CD14-positive monocyte (primary cell): ENCODE measurements at regions not wholly inside any gene's neighbourhood (a gene's known extent, or its start where the extent isn't known, plus 50 kb on each side); places are given as distances from the start of the nearest gene placed in this dataset.

Experiments used
- DNase-seq, 3 donors: peaks; one replicate each; pipeline ENCODE4 v3.0.0-alpha.2; 2011 to 2022
- H2AFZ ChIP-seq: 2 replicates; pipeline ENCODE4 v1.6.0; 2012; ENCODE audit warnings: mild to moderate bottlenecking, low read depth, low read length, inconsistent platforms; ENCODE audit not compliant: insufficient read depth, poor library complexity, severe bottlenecking
- H3K27ac ChIP-seq, 2 donors: 1 replicate in 1 of 2; 2 replicates in 1 of 2; pipeline ENCODE4 v1.5.1; 2012 to 2013; ENCODE audit warnings: low read length in 2 of 2, control low read depth in 1 of 2, inconsistent platforms in 1 of 2, low read depth in 1 of 2, mild to moderate bottlenecking in 1 of 2
- H3K27me3 ChIP-seq, 2 donors: one replicate each; pipeline versions ENCODE4 v1.6.0 to v1.6.1; 2011 to 2013; ENCODE audit warnings: low read length in 2 of 2; ENCODE audit not compliant: control insufficient read depth in 2 of 2, insufficient read depth in 2 of 2
- H3K36me3 ChIP-seq, 2 donors: replicated peaks in 1 of 2; 1 replicate in 1 of 2; 2 replicates in 1 of 2; pipeline versions ENCODE4 v1.5.1 to v1.6.1; 2012 to 2013; ENCODE audit warnings: low read length in 2 of 2, control low read depth in 1 of 2, inconsistent platforms in 1 of 2, mild to moderate bottlenecking in 1 of 2; ENCODE audit not compliant: insufficient read depth in 2 of 2, control insufficient read depth in 1 of 2
- H3K4me1 ChIP-seq, 2 donors: 1 replicate in 1 of 2; 2 replicates in 1 of 2; pipeline versions ENCODE4 v1.5.1 to v1.6.1; 2012 to 2013; ENCODE audit warnings: low read length in 2 of 2, control low read depth in 1 of 2, inconsistent platforms in 1 of 2, mild to moderate bottlenecking in 1 of 2, moderate library complexity in 1 of 2; ENCODE audit not compliant: insufficient read depth in 2 of 2, control insufficient read depth in 1 of 2
- H3K4me2 ChIP-seq: replicated peaks from 2 replicates; pipeline ENCODE3; 2012; ENCODE audit warnings: low read length, moderate library complexity, mild to moderate bottlenecking; ENCODE audit not compliant: poor library complexity, severe bottlenecking; ENCODE audit errors: extremely low read depth
- H3K4me3 ChIP-seq, 3 experiments: fragments of 200-600 bp in 1 of 3; sonication (generic) in 1 of 3; replicated peaks in 1 of 3; 1 replicate in 2 of 3; 2 replicates in 1 of 3; pipeline ENCODE4 v1.5.1; 2011 to 2013; ENCODE audit warnings: low read length in 3 of 3, mild to moderate bottlenecking in 3 of 3, control low read depth in 2 of 3, low read depth in 2 of 3, inconsistent platforms in 1 of 3, moderate library complexity in 1 of 3
- H3K79me2 ChIP-seq: 2 replicates; pipeline ENCODE4 v1.6.0; 2012; ENCODE audit warnings: mild to moderate bottlenecking, control low read depth, inconsistent platforms, low read length, moderate library complexity; ENCODE audit not compliant: insufficient read depth
- H3K9ac ChIP-seq: 2 replicates; pipeline ENCODE4 v1.6.0; 2017; ENCODE audit warnings: low read length, mild to moderate bottlenecking; ENCODE audit not compliant: insufficient read depth, poor library complexity, severe bottlenecking
- H3K9me3 ChIP-seq, 2 donors: replicated peaks in 1 of 2; 1 replicate in 1 of 2; 2 replicates in 1 of 2; pipeline versions ENCODE4 v1.5.1 to v1.6.1; 2012 to 2013; ENCODE audit warnings: low read length in 2 of 2, control low read depth in 1 of 2; ENCODE audit not compliant: control insufficient read depth in 1 of 2, insufficient read depth in 1 of 2
- H4K20me1 ChIP-seq: 2 replicates; pipeline ENCODE4 v1.6.0; 2012; ENCODE audit warnings: mild to moderate bottlenecking, low read length, control low read depth, moderate library complexity; ENCODE audit not compliant: insufficient read depth
- H3K27ac Mint-ChIP-seq, 7 donors: one replicate each; pipeline ENCODE4 v1.8.0; 2020; ENCODE audit warnings: mild to moderate bottlenecking in 7 of 7, mixed read lengths in 7 of 7, moderate library complexity in 6 of 7, inconsistent platforms in 2 of 7
- H3K27me3 Mint-ChIP-seq, 3 donors: one replicate each; pipeline ENCODE4 v1.8.0; 2021 to 2022; ENCODE audit warnings: low read depth in 3 of 3, mild to moderate bottlenecking in 3 of 3, mixed read lengths in 3 of 3, moderate library complexity in 3 of 3, inconsistent platforms in 1 of 3
- H3K36me3 Mint-ChIP-seq, 2 donors: one replicate each; pipeline ENCODE4 v1.8.0; 2020; ENCODE audit warnings: mixed read lengths in 2 of 2, inconsistent platforms in 1 of 2, mild to moderate bottlenecking in 1 of 2
- H3K4me1 Mint-ChIP-seq: one replicate; pipeline ENCODE4 v1.8.0; 2020; ENCODE audit warnings: mild to moderate bottlenecking, mixed read lengths
- H3K4me3 Mint-ChIP-seq, 2 donors: one replicate each; pipeline ENCODE4 v1.8.0; 2020; ENCODE audit warnings: mild to moderate bottlenecking in 2 of 2, mixed read lengths in 2 of 2, moderate library complexity in 1 of 2
- H3K9me3 Mint-ChIP-seq, 7 donors: one replicate each; pipeline ENCODE4 v1.8.0; 2020 to 2022; ENCODE audit warnings: mixed read lengths in 7 of 7, mild to moderate bottlenecking in 6 of 7, moderate library complexity in 6 of 7, inconsistent platforms in 2 of 7
- CTCF ChIP-seq: fragments of 200-600 bp; IDR thresholded peaks from one replicate; pipeline ENCODE4 v1.8.0; 2022; ENCODE audit warnings: antibody characterized with exemption, mild to moderate bottlenecking
- WGBS: methylation state at CpG from one replicate; pipeline ENCODE4 v1.1.5; 2013; ENCODE audit warnings: missing lambda C conversion rate; ENCODE audit not compliant: insufficient coverage; 5-methylcytosine and 5-hydroxymethylcytosine counted together
- intact Hi-C, 2 donors: fragments of 100-400 bp; cut with micrococcal nuclease; formaldehyde crosslinking; loops; one replicate each; pipeline versions ENCODE4 v1.15.0 to v1.15.1; 2023

GRCh38 chr3:177739461-177739860, 542.2 kb upstream of the TBL1XR1 start:
- H3K4me3 ChIP-seq: no peak overlapping the region
- no peak overlapping the region for H3K27ac ChIP-seq
- Mint-ChIP-seq H3K4me3 (no peak overlapping the region), H3K36me3 (no peaks in the 10 kb centered on the region), H3K9me3 (peaks cover 0 to 2% (median 0%) of the 10 kb centered on the region in 7 donors), H3K4me1 (peaks cover 2% of the 10 kb centered on the region), H3K27ac (no peak overlapping the region), H3K27me3 (no peaks in the 10 kb centered on the region)
- H3K4me2 ChIP-seq: no peak overlapping the region
- intact Hi-C loops: no loop called here
- no peak overlapping the region for H3K9ac ChIP-seq
- no peaks in the 10 kb centered on the region for H3K9me3 ChIP-seq
- H3K4me1 ChIP-seq: no peaks in the 10 kb centered on the region
- H3K36me3 ChIP-seq: no peaks in the 10 kb centered on the region
- 100% methylated on average over 2 of the region's 5 CpGs for WGBS
- H2AFZ ChIP-seq: no peak overlapping the region
- H3K27me3 ChIP-seq: no peaks in the 10 kb centered on the region
- no peak for TF ChIP-seq CTCF
- DNase-seq: no peak
- H3K79me2 ChIP-seq: no peaks in the 10 kb centered on the region
- no peaks in the 10 kb centered on the region for H4K20me1 ChIP-seq

- no peaks in the 10 kb centered on the region for H3K36me3 ChIP-seq
- Mint-ChIP-seq H3K27me3 (no peaks in the 10 kb centered on the region), H3K9me3 (peaks cover 0 to 3% (median 0%) of the 10 kb centered on the region in 7 donors), H3K4me1 (peaks cover 2% of the 10 kb centered on the region), H3K27ac (no peak overlapping the region), H3K4me3 (no peak overlapping the region), H3K36me3 (no peaks in the 10 kb centered on the region)
- no peak overlapping the region for H3K9ac ChIP-seq
- H2AFZ ChIP-seq: no peak overlapping the region
- no peak overlapping the region for H3K4me3 ChIP-seq
- DNase-seq: no peak
- WGBS: 100% methylated on average over 2 of the region's 3 CpGs
- intact Hi-C loops: no loop called here
- H3K4me2 ChIP-seq: no peak overlapping the region
- H3K27ac ChIP-seq: no peak overlapping the region
- no peak for TF ChIP-seq CTCF
- H3K9me3 ChIP-seq: no peaks in the 10 kb centered on the region
- no peaks in the 10 kb centered on the region for H3K4me1 ChIP-seq
- H3K27me3 ChIP-seq: no peaks in the 10 kb centered on the region
- no peaks in the 10 kb centered on the region for H3K79me2 ChIP-seq
- no peaks in the 10 kb centered on the region for H4K20me1 ChIP-seq
These were observed 543.0 kb upstream of the TBL1XR1 start for GRCh38 chr3:177740254-177740653.
